HS-27A (cell line): ENCODE measurements at regions not wholly inside any gene's neighbourhood (a gene's known extent, or its start where the extent isn't known, plus 50 kb on each side); places are given as distances from the start of the nearest gene placed in this dataset.
"Not testable (repeated sequence)": the region's sequence is repeated elsewhere in the genome, so short reads cannot be mapped to it uniquely, and the experiment has no call there.

Experiments
- DNase-seq: peaks from one replicate; pipeline ENCODE4 v3.0.0-alpha.2; 2012; ENCODE audit warnings: low read depth, missing footprints

GRCh38 chr4:164595751-164596150 lies 158.2 kb upstream of the SMIM31 start:
- DNase-seq, result no peak

DNA sequence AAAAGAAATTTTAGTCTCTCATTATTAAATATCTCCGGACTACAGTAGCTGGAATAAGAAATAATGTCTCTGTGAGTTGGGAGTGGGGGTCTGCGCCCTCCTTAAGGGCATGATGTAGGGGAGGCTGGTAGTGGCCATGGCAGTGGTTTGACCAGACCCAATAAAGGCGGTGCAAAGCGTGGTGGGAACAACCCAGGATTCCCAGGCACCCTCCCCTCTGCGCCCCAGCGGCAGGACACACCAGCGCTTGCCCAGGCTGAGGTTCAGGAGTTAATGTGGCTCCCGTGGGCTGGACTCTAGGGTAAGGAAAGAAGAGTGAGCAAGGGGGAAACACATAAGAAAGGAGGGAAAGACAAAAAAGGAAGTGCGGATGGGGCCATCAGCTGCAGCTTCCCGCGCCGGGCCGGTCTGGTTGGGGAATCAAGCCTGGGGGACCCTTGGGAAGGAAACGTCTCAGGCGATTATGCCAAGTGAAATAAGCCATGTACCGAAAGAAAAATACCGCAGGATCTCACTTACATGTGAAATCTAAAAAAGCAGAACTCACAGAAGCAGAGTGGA lies 157.5 kb upstream of the SMIM31 start:
- no peak for DNase-seq

- DNase-seq, result no peak
Observed at GRCh38 chr4:164596927-164597326, 157.0 kb upstream of the SMIM31 start.

GRCh38 chr4:164601653-164602052 lies 152.3 kb upstream of the SMIM31 start:
- DNase-seq, result no peak

DNA sequence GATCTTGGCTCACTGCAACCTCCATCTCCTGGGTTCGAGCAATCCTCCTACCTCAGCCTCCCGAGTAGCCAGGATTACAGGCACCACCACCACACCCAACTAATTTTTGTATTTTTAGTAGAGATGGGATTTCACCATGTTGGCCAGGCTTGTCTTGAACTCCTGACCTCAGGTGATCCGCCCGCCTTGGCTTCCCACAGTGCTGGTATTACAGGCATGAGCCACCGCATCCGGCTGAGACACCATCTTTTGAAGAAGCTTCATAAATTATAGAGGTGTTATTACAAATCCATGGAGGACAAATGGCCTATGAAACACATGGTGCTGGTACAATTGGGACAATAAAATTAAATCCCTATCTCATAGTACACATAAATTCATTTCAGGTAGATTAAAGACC lies 148.1 kb upstream of the SMIM31 start:
- DNase-seq, result not testable (repeated sequence)

DNA sequence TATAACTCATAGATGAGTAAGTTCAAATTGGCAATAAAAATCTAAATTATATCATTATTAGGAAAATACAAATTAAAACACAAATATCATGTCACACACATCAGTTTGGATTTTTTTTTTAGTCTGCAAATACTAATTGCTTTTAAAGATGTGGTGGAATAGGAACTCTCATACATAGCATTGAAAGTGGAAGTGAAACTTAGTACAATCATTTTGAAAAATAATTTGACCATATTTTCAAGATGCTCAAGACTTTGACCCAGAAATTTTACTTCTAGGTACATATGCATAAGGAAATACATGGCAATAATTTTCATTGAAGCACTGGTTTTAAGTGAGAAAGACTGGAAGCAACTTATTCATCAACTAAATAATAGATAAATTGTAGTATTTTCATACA lies 147.5 kb upstream of the SMIM31 start:
- DNase-seq, result no peak

DNA sequence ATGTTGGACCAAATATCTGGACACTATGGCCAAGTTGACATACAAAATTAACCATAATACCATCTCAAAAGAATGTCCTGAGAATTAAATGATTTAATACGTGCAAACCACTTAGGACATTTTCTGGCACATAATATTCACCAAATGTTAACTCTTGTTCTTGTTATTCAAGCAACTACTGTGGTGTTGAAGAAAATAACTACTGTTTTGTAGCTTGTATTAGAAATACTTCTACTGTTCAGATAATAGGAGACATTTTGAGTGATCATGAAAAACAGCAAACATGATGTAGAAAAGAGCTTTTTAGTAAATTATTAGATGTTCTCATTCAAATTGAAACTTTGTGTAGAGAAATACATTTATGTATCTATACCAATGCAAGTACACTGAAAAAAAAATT lies 140.7 kb upstream of the SMIM31 start:
- DNase-seq, result no peak

GRCh38 chr4:164613792-164614191 lies 140.1 kb upstream of the SMIM31 start:
- DNase-seq, result no peak

- no peak for DNase-seq
Observed at GRCh38 chr4:164614329-164614728, 139.6 kb upstream of the SMIM31 start.

DNA sequence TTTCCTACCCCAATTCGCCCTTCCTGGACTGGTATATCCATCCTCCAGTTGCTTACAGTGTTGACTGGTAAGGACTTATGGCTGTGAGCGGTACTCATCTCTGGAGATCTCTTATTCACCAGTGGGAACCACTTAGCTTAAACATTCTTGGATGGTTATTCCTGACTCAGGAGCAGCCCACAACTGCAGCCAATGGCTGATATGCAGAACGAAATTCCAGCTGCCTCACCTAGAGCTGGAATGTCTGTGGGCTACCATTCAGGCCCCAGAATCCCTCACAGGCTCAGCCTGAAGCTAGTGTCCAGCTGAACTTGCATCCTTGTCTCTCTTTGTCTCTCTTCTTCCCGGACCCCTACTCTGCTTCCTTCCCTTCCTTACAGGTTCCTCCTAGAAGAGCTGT lies 138.9 kb upstream of the SMIM31 start:
- peak; percentile 9 for DNase-seq

GRCh38 chr4:164615964-164616363 lies 138.0 kb upstream of the SMIM31 start:
- no peak for DNase-seq

DNA sequence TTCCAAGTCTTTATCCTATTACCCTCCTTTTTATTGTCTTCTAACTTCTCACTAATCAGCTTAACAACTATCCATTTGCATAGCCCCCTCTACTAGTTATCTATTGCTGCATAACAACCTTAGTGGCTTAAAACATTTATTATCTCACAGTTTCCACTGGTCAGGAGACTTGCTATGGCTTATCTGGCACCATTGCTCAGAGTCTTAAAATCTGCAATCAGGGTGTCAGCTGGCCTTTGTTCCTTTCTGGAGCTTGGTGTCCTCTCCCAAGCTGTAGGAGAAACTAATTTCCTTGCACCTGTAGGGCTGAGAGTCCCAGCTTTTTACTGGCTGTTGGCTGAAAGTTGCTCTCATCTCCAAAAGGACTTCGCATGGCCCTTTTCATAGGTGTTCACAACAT lies 137.0 kb upstream of the SMIM31 start:
- DNase-seq, result no peak

- no peak for DNase-seq
Observed at GRCh38 chr4:164617426-164617825, 136.5 kb upstream of the SMIM31 start.

DNA sequence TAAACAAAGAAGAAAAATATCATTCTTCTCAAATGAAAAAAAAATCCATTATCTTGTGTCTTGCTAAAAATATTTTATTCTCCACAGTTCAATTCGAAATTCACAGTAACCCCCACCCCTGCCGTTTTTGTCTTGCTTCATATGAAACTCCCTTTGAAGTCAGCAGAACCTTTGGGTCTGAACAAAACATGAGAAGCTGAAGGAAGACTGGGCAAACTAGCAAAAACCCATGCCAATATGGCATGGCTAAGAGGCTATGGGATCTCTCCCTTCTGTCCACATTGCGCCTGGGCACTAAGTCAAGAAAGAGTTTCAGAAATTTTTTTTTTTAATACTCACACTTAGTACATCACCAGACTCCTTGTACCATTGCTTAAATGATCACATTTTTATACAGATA lies 136.0 kb upstream of the SMIM31 start:
- no peak for DNase-seq

DNA sequence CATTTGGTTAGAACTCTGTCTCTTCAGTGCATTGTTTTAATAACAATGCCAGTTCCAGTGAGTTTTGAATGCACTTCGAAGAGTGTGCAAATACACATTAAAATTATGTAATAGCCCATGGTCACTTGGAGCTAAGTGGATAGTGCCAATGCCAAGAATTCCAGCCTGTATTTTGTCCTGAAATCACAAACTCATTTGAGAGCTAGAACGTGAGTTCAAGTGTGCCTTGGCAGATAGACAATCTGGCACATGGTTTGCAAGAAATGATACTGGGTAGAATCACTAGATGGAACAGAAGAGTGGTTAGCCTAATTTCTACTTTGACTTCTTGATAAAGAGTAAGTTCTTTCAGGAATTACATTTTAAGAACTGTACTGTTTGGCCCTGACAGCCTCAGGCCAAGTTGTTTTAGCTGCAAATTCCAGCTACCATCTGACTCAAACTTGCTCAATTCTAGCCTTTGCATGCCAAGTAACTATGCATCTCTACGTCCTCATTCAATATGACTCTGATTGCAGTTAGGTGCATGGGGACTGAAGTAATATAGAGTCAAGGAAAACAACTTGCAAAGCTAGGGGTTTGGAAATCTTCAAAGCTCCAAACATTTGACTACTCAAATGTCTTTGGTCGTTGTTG lies 131.9 kb upstream of the SMIM31 start:
- DNase-seq, result no peak

GRCh38 chr4:164623099-164623498 lies 130.8 kb upstream of the SMIM31 start:
- DNase-seq, result no peak

- DNase-seq, result no peak
Observed at GRCh38 chr4:164639001-164639400, 114.9 kb upstream of the SMIM31 start.

DNA sequence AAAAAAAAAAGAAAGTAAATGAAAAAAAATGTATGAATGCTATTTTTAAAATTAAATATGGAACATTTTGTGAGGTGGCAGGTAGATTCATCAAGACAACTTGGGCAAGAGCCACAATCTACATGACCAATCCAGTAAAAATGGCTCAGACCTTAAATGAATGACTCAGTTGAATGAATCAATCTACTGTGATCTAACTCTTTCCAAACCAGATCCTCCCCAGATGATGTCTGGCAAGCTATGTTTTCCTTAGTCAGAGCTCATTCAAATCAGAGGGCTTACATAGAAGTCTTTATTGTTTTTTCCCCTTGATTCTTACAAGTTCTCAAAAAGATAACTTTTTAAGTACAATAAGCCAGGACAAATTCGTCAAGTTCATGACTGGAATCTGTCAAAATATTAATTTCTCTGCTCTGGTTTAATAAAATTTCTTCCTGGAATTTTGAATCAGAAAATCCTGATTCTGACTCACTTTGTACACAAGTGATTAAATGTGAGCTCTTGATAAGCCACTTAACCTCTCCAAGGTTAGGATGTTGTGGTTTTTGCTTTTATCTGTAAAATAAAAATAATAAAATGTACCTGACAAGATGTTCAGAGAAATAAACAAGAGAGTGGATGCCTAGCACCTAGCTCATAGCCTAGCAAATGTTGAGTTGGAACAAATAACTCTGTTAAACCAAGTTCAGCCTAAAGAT lies 105.6 kb upstream of the SMIM31 start:
- DNase-seq, result peak; percentile 49

DNA sequence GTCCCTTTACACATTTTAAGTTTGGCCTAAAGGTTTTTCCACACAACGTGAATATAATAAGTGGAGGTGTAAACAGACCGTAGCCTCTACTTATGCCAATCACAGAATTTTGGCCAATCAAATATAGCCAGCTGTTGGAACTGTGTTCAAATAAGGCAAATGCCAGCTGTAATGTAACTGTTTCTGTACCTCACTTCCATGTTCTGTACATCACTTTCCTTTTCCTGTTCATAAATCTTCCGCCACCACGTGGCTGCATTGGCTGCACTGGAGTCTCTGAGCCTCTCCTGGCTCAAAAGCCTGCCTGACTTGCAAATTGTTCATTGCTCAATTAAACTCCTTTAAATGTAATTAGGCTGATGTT lies 105.1 kb upstream of the SMIM31 start:
- DNase-seq, result no peak

DNA sequence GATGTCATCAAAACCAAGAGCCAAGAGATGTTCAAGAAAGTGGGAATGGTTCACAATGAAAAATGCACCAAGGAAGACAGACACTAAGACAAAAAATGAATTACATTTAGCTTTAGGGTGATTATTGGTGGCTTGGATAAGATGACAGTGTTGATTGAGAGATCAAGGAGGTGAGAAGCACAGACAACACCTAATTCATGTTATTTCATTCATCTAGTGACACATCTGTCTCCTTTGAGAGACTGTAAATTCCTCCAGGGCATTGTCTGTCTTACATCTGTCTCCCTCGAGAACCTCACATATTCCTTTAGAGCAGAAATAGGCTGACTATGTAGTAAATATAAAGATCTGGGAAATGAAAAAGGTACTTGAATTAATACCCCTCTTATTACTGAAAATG lies 94.2 kb upstream of the SMIM31 start:
- no peak for DNase-seq

- not testable (repeated sequence) for DNase-seq
Observed at GRCh38 chr4:164676152-164676551, 77.8 kb upstream of the SMIM31 start.

- DNase-seq, result no peak
Observed at GRCh38 chr4:164683040-164683439, 70.9 kb upstream of the SMIM31 start.

DNA sequence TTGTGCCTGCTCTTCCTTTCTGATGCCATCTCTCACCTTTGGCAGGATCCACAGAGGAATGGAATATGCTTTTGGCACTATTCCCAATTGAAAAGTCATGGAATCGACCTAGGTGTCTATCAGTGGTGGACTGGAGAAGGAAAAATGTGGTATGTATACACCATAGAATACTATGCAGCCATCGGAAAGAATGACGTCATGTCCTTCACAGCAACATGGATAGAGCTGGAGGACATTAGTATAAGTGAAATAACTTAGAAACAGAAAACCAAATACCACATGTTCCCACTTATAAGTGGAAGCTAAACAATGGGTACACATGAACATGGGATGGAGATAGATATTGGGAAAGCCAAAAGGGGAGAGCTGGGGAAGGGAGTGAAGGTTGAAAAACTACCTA lies 58.3 kb upstream of the SMIM31 start:
- DNase-seq, result no peak

- no peak for DNase-seq
Observed at GRCh38 chr4:164700471-164700870, 53.5 kb upstream of the SMIM31 start.
